ENCODE measurements at regions not wholly inside any gene's neighbourhood (a gene's known extent, or its start where the extent isn't known, plus 50 kb on each side); places are given as distances from the start of the nearest gene placed in this dataset.

DNA sequence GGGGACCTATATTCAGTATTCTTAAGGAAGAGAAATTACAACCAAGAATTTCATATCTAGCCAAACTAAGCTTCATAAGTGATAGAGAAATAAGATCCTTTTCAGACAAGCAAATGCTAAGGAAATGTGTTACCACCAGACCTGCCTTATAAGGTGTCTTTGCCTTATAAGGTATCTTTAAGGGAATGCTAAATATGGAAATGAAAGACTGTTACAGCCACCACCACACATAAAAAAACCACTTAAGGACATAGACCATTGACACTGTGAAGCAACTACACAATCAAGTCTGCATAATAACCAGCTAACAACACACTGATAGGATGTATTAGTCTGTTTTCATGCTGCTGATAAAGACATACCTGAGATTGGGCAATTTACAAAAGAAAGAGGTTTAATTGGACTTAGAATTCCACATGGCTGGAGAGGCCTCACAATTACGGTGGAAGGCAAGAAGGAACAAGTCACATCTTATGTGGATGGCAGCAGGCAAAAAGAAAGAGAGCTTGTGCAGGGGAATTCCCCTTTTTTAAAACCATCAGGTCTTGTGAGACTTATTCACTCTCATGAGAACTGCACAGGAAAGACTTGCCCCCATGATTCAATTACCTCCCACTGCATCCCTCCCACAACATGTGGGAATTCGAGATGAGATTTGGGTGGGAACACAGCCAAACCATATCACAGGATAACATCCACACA lies 119.2 kb upstream of the LAMA2 start:
- TF ChIP-seq EP300 (IDR thresholded peaks at IDR 0.05) (no peak), POLR2A (IDR thresholded peaks at IDR 0.05) (no peak)
- TF ChIP-seq, protein P1, sequence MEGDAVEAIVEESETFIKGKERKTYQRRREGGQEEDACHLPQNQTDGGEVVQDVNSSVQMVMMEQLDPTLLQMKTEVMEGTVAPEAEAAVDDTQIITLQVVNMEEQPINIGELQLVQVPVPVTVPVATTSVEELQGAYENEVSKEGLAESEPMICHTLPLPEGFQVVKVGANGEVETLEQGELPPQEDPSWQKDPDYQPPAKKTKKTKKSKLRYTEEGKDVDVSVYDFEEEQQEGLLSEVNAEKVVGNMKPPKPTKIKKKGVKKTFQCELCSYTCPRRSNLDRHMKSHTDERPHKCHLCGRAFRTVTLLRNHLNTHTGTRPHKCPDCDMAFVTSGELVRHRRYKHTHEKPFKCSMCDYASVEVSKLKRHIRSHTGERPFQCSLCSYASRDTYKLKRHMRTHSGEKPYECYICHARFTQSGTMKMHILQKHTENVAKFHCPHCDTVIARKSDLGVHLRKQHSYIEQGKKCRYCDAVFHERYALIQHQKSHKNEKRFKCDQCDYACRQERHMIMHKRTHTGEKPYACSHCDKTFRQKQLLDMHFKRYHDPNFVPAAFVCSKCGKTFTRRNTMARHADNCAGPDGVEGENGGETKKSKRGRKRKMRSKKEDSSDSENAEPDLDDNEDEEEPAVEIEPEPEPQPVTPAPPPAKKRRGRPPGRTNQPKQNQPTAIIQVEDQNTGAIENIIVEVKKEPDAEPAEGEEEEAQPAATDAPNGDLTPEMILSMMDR (IDR thresholded peaks at IDR 0.05): no peak
- 48 to 64% (median 57%) methylated on average over 2 of the region's 2 CpGs for WGBS, 3 donors
- H3K27me3 ChIP-seq: no peaks in the 10 kb centered on the region

DNA sequence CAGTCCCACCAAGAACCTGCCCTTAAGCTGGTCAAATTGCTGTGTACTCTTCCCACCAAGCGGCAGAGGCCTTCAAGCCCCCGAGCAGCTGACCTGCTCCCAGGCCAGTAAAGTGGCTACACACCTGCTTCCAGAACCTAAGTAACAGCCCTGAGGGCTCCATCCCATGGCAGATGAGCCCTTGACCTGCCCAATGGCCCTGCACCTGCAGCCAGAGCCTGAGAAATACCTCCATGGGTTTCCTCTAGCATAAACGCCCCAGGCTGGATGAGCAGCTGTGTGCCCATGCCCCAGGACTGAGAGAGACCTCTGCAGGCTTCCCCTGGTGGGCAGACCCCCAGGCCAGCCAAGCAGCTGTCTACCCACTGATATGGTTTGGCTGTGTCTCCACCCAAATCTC lies 123.0 kb upstream of the LAMA2 start:
- Histone ChIP-seq H3K36me3 (no peaks in the 10 kb centered on the region), H3K27ac (no peak overlapping the region), H3K4me3 (no peak overlapping the region), H3K9me3 (no peaks in the 10 kb centered on the region), H3K4me1 (ENCODE audit: insufficient read depth) (no peaks in the 10 kb centered on the region), H3K27me3 (no peaks in the 10 kb centered on the region)
- TF ChIP-seq POLR2A (IDR thresholded peaks at IDR 0.05) (no peak), EP300 (IDR thresholded peaks at IDR 0.05) (no peak)
- TF ChIP-seq, protein P1 (IDR thresholded peaks at IDR 0.05): no peak
- 89 to 92% (median 90%) methylated on average over 3 of the region's 3 CpGs for WGBS, 3 donors
- no peak for DNase-seq
- intact Hi-C loops (cut with DNase I): no loop called here

More for the DNA sequence above, 119.2 kb upstream of the LAMA2 start:
- no peaks in the 10 kb centered on the region for H3K4me1 ChIP-seq (ENCODE audit: insufficient read depth)
- no peak overlapping the region for H3K4me3 ChIP-seq
- H3K27ac ChIP-seq: no peak overlapping the region
- no peak for DNase-seq
- intact Hi-C loops (cut with DNase I): no loop called here
- H3K36me3 ChIP-seq: no peaks in the 10 kb centered on the region
- H3K9me3 ChIP-seq: no peaks in the 10 kb centered on the region

DNA sequence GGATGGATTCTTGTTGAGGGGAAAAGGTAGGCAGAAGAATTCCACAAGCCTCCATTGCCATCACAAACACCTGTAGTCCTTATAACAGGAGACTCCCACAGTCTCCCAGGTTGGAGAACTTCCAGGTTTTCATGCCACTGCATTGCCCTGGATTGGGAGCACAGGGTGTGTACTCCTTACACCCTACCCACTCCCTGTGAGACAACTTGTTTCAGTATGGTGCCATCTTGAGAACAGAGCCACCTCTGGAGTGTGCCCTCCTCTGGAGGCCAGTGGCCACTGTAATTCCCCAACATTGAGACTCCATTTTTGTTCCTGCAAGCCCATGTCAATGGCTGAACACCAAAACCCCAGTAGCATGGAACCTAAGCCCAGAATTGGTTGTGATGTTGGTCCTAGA lies 123.5 kb upstream of the LAMA2 start:
- Histone ChIP-seq H3K9me3 (no peaks in the 10 kb centered on the region), H3K27me3 (no peaks in the 10 kb centered on the region), H3K4me1 (ENCODE audit: insufficient read depth) (no peaks in the 10 kb centered on the region), H3K36me3 (no peaks in the 10 kb centered on the region), H3K4me3 (no peak overlapping the region), H3K27ac (no peak overlapping the region)
- DNase-seq: no peak
- TF ChIP-seq, protein P1 (IDR thresholded peaks at IDR 0.05): no peak
- no peak for TF ChIP-seq POLR2A (IDR thresholded peaks at IDR 0.05)
- TF ChIP-seq EP300 (IDR thresholded peaks at IDR 0.05): no peak
- intact Hi-C loops (cut with DNase I): no loop called here

GRCh38 chr6:128757961-128758360 lies 125.0 kb upstream of the LAMA2 start:
- Histone ChIP-seq H3K9me3 (no peaks in the 10 kb centered on the region), H3K27ac (no peak overlapping the region), H3K27me3 (no peaks in the 10 kb centered on the region), H3K4me1 (ENCODE audit: insufficient read depth) (no peaks in the 10 kb centered on the region), H3K4me3 (no peak overlapping the region), H3K36me3 (no peaks in the 10 kb centered on the region)
- no peak for DNase-seq
- TF ChIP-seq EP300 (IDR thresholded peaks at IDR 0.05) (no peak), POLR2A (IDR thresholded peaks at IDR 0.05) (no peak)
- TF ChIP-seq, protein P1 (IDR thresholded peaks at IDR 0.05): no peak
- intact Hi-C loops (cut with DNase I): no loop called here
